Erythroblast (primary cell): ENCODE measurements at regions not wholly inside any gene's neighbourhood (a gene's known extent, or its start where the extent isn't known, plus 50 kb on each side); places are given as distances from the start of the nearest gene placed in this dataset.
A peak's percentile ranks its signal among the peaks of the same experiment; 100 is the strongest.

Source experiments
- DNase-seq, 2 experiments: peaks; one replicate each; lab custom pipeline; 2025; lab: John Stamatoyannopoulos, UW
- GATA1 ChIP-seq: IDR thresholded peaks from 2 replicates; pipeline ENCODE4 v1.6.1; 2011; ENCODE audit warnings: low read depth, mild to moderate bottlenecking, control low read depth, low read length, moderate library complexity
- POLR2A ChIP-seq: IDR thresholded peaks from 2 replicates; pipeline ENCODE4 v1.6.1; 2011; ENCODE audit warnings: mild to moderate bottlenecking, low read length

GRCh38 chr2:128490881-128491691, 172.4 kb upstream of the HS6ST1 start:
- TF ChIP-seq GATA1 = no peak
- no peak for TF ChIP-seq POLR2A
- DNase-seq = no peak

- no peak for DNase-seq
- TF ChIP-seq GATA1 (no peak), POLR2A (no peak)
Observed at GRCh38 chr2:128491692-128492244, 173.1 kb upstream of the HS6ST1 start.

- TF ChIP-seq GATA1 (no peak), POLR2A (no peak)
- DNase-seq = no peak
Observed at GRCh38 chr2:128492966-128493811, 174.5 kb upstream of the HS6ST1 start.

GRCh38 chr2:128493880-128494279, 175.2 kb upstream of the HS6ST1 start:
- TF ChIP-seq POLR2A (no peak), GATA1 (no peak)

GRCh38 chr2:128494307-128494639, 175.6 kb upstream of the HS6ST1 start:
- DNase-seq = no peak
- no peak for TF ChIP-seq POLR2A
- TF ChIP-seq GATA1 = no peak

More at GRCh38 chr2:128493880-128494279, 175.2 kb upstream of the HS6ST1 start:
- no peak for DNase-seq

GRCh38 chr2:128494640-128495321, 176.1 kb upstream of the HS6ST1 start:
- TF ChIP-seq POLR2A (no peak), GATA1 (no peak)
- DNase-seq = peak; percentile 15 to 69

GRCh38 chr2:128495996-128496547, 177.4 kb upstream of the HS6ST1 start:
- DNase-seq = no peak
- no peak for TF ChIP-seq GATA1
- no peak for TF ChIP-seq POLR2A

GRCh38 chr2:128496700-128497099, 178.0 kb upstream of the HS6ST1 start:
- DNase-seq = no peak
- TF ChIP-seq GATA1 (no peak), POLR2A (no peak)

GRCh38 chr2:128497461-128497860, 178.8 kb upstream of the HS6ST1 start:
- TF ChIP-seq POLR2A (no peak), GATA1 (no peak)
- DNase-seq = no peak

- TF ChIP-seq POLR2A = no peak
- TF ChIP-seq GATA1 = no peak
- no peak for DNase-seq
Observed at GRCh38 chr2:128498086-128498485, 179.4 kb upstream of the HS6ST1 start.

- DNase-seq = no peak
- TF ChIP-seq POLR2A = no peak
- no peak for TF ChIP-seq GATA1
Observed at GRCh38 chr2:128498589-128498988, 179.9 kb upstream of the HS6ST1 start.

- DNase-seq = no peak
- TF ChIP-seq GATA1 (no peak), POLR2A (no peak)
Observed at GRCh38 chr2:128499367-128500137, 180.9 kb upstream of the HS6ST1 start.
